ENCODE measurements at regions not wholly inside any gene's neighbourhood (a gene's known extent, or its start where the extent isn't known, plus 50 kb on each side); places are given as distances from the start of the nearest gene placed in this dataset.

- WGBS, 2 donors: 92 to 96% methylated on average over 2 of the region's 2 CpGs
- no peak for DNase-seq
- H3K4me1 ChIP-seq: no peaks in the 10 kb centered on the region
- TF ChIP-seq POLR2A (IDR thresholded peaks at IDR 0.05) (no peak), CTCF (IDR thresholded peaks at IDR 0.05) (no peak)
- H3K27me3 ChIP-seq: no peaks in the 10 kb centered on the region
- no peaks in the 10 kb centered on the region for H3K9me3 ChIP-seq
- intact Hi-C loops (cut with DNase I; ENCODE audit: low total_unique reads): no loop called here
- no peaks in the 10 kb centered on the region for H3K36me3 ChIP-seq (ENCODE audit: low read depth, missing control alignments)
- H3K4me3 ChIP-seq: no peak overlapping the region
- no peak overlapping the region for H3K27ac ChIP-seq
These were observed 267.3 kb downstream of the RFC3 start for GRCh38 chr13:34085204-34085603.

- 96 to 97% methylated on average over 2 of the region's 2 CpGs for WGBS, 2 donors
- intact Hi-C loops (cut with DNase I; ENCODE audit: low total_unique reads): no loop called here
- no peaks in the 10 kb centered on the region for H3K4me1 ChIP-seq
- no peak overlapping the region for H3K4me3 ChIP-seq
- H3K36me3 ChIP-seq (ENCODE audit: low read depth, missing control alignments): no peaks in the 10 kb centered on the region
- H3K27ac ChIP-seq: no peak overlapping the region
- H3K27me3 ChIP-seq: no peaks in the 10 kb centered on the region
- H3K9me3 ChIP-seq: no peaks in the 10 kb centered on the region
- no peak for TF ChIP-seq POLR2A (IDR thresholded peaks at IDR 0.05)
- DNase-seq: no peak
These were observed 268.3 kb downstream of the RFC3 start for GRCh38 chr13:34086281-34086680.

DNA sequence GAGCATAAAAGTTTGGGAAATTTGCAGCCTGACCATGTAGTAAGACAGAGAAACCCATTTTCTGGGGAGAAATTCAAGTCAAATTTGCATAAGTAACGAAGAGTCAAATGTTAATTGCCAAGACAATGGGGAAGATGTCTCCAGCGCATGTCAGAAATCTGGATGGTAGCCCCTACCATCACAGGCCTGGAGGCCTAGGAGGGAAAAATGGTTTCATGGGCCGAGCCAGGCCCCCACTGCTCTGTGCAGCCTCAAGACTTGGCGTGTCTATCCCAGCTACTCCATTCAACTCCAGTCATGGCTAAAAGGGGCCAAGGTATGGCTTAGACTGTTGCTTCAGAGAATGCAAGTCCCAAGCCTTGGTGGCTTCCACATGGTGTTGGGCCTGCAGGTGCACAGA is 269.8 kb downstream of the RFC3 start:
- Histone ChIP-seq H3K36me3 (ENCODE audit: low read depth, missing control alignments) (no peaks in the 10 kb centered on the region), H3K27me3 (no peaks in the 10 kb centered on the region), H3K4me3 (no peak overlapping the region), H3K9me3 (no peaks in the 10 kb centered on the region), H3K27ac (no peak overlapping the region), H3K4me1 (no peaks in the 10 kb centered on the region)
- WGBS, 2 donors: 91 to 93% methylated on average over 4 of the region's 4 CpGs
- no peak for DNase-seq
- intact Hi-C loops (cut with DNase I; ENCODE audit: low total_unique reads): no loop called here
- TF ChIP-seq CTCF (IDR thresholded peaks at IDR 0.05): no peak
- no peak for TF ChIP-seq POLR2A (IDR thresholded peaks at IDR 0.05)

DNA sequence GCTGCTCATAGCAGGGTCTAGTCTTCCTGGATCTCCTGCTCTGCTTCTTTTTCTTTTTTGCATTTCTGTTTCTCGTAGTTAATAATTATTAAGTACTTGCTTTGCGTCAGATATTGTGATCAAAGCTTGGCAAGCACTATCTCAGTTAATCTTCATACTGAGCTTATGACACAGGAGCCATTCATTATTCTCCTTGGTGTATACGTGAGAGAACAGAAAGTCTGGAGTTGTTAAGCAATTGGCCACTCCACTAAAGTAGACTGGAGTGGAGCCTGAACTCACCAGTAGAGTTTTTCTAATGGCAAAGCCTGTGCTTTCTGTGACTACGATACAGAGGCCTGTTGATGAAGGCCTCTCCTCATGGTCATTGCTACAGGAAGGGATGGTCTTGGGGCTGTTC is 285.9 kb downstream of the RFC3 start:
- no peak for DNase-seq
- TF ChIP-seq POLR2A (IDR thresholded peaks at IDR 0.05): no peak
- TF ChIP-seq CTCF (IDR thresholded peaks at IDR 0.05): no peak
- Histone ChIP-seq H3K9me3 (no peaks in the 10 kb centered on the region), H3K4me3 (no peak overlapping the region), H3K27ac (peak overlapping the region in 1 of 2 donors; percentile 7), H3K4me1 (no peaks in the 10 kb centered on the region), H3K36me3 (ENCODE audit: low read depth, missing control alignments) (no peaks in the 10 kb centered on the region), H3K27me3 (no peaks in the 10 kb centered on the region)
- 79% methylated on average over 4 of the region's 4 CpGs for WGBS, 2 donors
- intact Hi-C loops (cut with DNase I; ENCODE audit: low total_unique reads): no loop called here

DNA sequence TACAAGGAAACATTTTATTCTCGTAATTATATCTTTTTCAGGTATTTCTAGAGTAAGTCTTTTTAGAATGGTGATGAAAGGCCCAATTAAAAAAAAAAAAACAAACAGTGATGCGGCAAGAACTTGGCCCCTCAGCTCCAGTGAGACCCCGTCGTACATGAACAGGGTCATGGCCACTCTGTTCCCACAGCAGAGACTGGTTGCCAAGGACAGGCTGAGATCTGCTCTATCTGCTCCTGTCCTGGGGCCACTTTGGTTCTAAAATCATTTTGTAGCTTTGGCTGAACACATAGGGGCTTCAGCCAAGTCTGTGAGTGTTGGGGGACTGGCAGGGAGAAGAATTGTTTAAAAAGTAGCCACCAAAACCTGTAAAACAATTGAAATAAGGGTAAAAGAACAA is 286.9 kb downstream of the RFC3 start:
- DNase-seq: peak; percentile 58
- intact Hi-C loops (cut with DNase I; ENCODE audit: low total_unique reads): no loop called here
- TF ChIP-seq POLR2A (IDR thresholded peaks at IDR 0.05): no peak
- no peak for TF ChIP-seq CTCF (IDR thresholded peaks at IDR 0.05)
- Histone ChIP-seq H3K4me1 (no peaks in the 10 kb centered on the region), H3K9me3 (no peaks in the 10 kb centered on the region), H3K27me3 (no peaks in the 10 kb centered on the region), H3K36me3 (ENCODE audit: low read depth, missing control alignments) (no peaks in the 10 kb centered on the region), H3K4me3 (no peak overlapping the region), H3K27ac (peak overlapping the region; percentile 7 to 22)
- WGBS, 2 donors: 46 to 53% methylated on average over 4 of the region's 4 CpGs

Measured in testis (tissue), 2 donors.